Neural progenitor cell (in vitro differentiated cells): ENCODE measurements at regions not wholly inside any gene's neighbourhood (a gene's known extent, or its start where the extent isn't known, plus 50 kb on each side); places are given as distances from the start of the nearest gene placed in this dataset.

Source experiments
- EZH2 ChIP-seq: fragments of 200-600 bp; sonication (generic); IDR thresholded peaks from 2 replicates; pipeline ENCODE4 v1.6.1; 2017; ENCODE audit warnings: antibody characterized with exemption, mild to moderate bottlenecking, moderate library complexity
- EZH2phosphoT487 ChIP-seq: fragments of 200-600 bp; sonication (generic); IDR thresholded peaks from 2 replicates; pipeline ENCODE4 v1.6.1; 2017; ENCODE audit warnings: antibody characterized with exemption
- TF ChIP-seq, protein P1 (sequence below): fragments of 200-600 bp; sonication (generic); IDR thresholded peaks from 2 replicates; pipeline ENCODE4 v1.5.1; 2017; ENCODE audit warnings: antibody characterized with exemption, mild to moderate bottlenecking

DNA sequence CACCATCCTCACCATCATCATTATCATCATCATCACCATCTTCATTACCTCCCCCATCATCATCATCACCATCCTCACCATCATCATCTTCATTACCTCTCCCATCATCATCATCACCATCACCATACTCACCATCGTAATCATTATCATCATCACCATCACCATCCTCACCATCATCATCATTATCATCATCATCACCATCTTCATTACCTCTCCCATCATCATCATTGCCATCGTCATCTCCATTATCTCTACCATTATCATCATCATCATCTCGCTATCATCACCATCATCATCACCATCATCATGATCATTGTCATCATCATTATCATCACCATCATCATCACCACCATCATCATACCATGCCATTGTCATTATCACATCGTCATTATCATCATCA is 362.9 kb downstream of the DHRSX start:
- TF ChIP-seq, protein P1, sequence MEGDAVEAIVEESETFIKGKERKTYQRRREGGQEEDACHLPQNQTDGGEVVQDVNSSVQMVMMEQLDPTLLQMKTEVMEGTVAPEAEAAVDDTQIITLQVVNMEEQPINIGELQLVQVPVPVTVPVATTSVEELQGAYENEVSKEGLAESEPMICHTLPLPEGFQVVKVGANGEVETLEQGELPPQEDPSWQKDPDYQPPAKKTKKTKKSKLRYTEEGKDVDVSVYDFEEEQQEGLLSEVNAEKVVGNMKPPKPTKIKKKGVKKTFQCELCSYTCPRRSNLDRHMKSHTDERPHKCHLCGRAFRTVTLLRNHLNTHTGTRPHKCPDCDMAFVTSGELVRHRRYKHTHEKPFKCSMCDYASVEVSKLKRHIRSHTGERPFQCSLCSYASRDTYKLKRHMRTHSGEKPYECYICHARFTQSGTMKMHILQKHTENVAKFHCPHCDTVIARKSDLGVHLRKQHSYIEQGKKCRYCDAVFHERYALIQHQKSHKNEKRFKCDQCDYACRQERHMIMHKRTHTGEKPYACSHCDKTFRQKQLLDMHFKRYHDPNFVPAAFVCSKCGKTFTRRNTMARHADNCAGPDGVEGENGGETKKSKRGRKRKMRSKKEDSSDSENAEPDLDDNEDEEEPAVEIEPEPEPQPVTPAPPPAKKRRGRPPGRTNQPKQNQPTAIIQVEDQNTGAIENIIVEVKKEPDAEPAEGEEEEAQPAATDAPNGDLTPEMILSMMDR: no peak
- TF ChIP-seq EZH2 (no peak), EZH2phosphoT487 (no peak)
